ENCODE measurements at regions not wholly inside any gene's neighbourhood (a gene's known extent, or its start where the extent isn't known, plus 50 kb on each side); places are given as distances from the start of the nearest gene placed in this dataset.
A peak's percentile ranks its signal among the peaks of the same experiment; 100 is the strongest.

- DNase-seq (ENCODE audit: low spot score): no peak
Measured at GRCh38 chr2:234677758-234678538, 181.1 kb upstream of the ARL4C start.

GRCh38 chr2:234676783-234677450, 180.0 kb upstream of the ARL4C start:
- no peak for DNase-seq (ENCODE audit: low spot score)

GRCh38 chr2:234676109-234676782, 179.4 kb upstream of the ARL4C start:
- no peak for DNase-seq (ENCODE audit: low spot score)

DNA sequence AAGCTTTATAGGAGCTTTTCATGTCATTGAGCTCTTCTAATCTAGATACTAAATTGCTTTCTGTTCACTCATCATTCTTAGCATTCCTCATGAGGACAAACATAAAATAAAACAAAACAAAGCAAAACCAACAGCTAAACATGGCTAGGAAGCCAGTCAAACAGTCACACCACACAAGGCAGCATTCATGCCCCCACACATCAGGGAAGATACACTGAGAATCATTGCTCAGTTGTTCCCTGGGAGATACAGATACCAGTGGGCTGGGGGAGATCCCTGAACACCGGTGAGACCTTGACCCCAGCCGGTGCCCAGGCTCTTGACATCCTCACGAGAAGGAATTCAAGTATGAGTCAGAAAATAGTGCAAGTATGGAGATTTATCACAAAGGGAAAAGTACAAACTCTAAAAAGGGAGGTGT, 177.9 kb upstream of the ARL4C start:
- peak; percentile 45 for DNase-seq (ENCODE audit: low spot score)

DNA sequence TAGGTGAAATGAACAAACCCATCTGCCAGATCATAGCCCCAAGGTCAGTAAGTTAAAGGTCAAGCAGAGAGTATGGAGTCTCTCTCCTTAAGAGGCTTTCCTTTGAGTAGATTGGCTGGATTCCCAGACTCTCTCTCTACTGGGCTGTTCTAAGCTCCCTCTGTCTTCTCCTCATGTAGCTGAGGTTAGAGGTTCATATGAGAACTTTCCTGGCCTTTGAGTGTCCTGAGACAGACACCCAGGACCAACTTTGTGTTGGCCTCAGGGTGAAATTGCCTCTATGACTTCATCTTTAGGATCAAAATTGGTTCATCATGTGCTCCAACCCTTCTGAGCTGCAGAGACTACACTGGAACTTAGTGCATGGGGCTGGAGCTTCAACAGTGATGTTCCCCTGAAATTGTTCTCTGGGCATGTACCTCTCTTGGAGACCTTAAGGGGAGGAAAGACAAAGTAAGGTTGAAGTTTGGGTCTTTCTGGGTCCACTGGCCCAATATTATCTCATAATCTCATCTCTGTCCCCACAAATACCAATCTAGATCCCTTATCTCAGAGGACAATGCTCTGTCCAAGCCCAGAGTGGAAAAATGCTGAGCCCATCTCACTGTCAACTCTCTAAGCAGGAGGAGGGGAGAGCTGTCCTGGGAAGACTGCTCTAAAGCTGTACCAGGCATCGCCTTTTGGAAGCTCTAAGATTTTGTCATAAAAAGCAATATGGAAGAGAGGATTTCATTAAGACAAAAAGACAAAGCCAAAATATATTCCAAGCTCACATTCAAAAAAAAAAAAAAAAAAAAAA, 177.3 kb upstream of the ARL4C start:
- DNase-seq (ENCODE audit: low spot score): no peak

DNA sequence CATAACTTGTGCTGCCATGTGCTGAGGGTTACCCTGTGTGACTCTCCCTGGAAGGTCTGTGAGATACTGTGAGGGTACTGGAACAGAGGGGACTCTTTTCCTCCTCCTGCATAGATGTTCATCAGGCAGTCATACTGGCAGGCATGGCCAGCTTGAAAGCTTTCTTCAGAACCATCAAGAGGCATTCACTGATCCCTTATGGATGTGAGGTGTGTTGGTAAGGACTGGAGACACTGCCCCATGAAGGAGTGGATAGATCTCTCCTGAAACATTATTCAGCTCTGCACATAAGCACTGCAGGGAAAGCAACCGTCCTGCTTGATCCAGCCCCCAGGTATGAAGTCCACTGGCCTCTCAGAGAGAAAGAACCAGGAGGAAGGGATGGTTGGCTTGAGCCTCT, 176.6 kb upstream of the ARL4C start:
- no peak for DNase-seq (ENCODE audit: low spot score)

DNA sequence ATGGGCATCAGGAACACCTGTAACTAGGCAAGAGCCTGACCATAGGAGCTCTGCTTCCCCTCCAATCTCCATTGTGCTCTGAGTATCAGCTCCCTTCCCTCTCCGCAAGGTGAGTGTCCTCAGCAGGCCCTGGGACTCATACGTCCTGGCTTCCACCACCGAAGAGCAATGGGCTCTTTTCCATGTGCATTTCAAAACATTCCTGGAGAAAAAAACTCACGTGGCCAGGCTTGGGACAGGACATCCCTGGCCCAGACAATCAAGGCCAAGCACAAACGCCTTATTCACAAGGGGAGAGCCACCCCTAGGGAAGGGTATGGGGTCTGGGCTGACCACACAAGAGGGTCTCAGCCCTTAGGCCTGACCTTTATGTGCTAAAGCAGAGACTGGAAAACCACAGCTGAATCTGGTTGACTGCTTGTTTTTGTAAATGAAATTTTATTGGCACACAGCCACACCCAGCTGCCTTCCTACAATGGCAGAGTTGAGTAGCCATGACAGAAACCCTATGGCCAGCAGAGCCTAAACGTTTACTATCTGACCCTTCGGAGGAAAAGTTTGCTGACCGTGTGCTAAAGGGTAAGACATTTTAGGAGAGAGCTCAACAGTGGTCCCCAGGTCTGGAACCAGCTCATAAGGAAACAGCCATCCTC, 175.7 kb upstream of the ARL4C start:
- DNase-seq (ENCODE audit: low spot score): no peak

- no peak for DNase-seq (ENCODE audit: low spot score)
Measured at GRCh38 chr2:234671716-234672115, 174.8 kb upstream of the ARL4C start.

DNA sequence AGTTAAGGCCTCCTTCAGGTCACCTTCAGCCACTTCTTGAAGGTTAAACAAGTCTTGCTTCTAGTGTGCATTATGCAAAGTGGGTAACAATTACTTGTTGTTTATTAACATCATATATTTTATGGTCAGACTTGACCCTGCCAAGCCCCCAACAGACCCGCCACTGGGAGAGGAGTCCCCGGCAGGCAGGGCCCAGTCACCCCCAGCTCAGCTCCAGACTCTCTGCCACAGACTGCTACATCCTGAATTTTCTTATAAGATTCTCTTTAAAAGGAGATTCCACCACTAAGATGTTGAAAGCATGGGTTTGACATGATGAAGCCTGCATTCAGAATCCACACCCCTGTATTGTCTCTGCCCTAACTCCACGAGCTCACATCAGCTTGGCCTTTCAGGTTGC, 174.3 kb upstream of the ARL4C start:
- no peak for DNase-seq (ENCODE audit: low spot score)

- DNase-seq (ENCODE audit: low spot score): no peak
Measured at GRCh38 chr2:234670806-234671205, 173.9 kb upstream of the ARL4C start.

GRCh38 chr2:234670052-234670451, 173.2 kb upstream of the ARL4C start:
- DNase-seq (ENCODE audit: low spot score): peak; percentile 18

- no peak for DNase-seq (ENCODE audit: low spot score)
Measured at GRCh38 chr2:234669621-234670020, 172.7 kb upstream of the ARL4C start.

GRCh38 chr2:234669001-234669400, 172.1 kb upstream of the ARL4C start:
- DNase-seq (ENCODE audit: low spot score): no peak

GRCh38 chr2:234666911-234667310, 170.0 kb upstream of the ARL4C start:
- DNase-seq (ENCODE audit: low spot score): no peak

- no peak for DNase-seq (ENCODE audit: low spot score)
Measured at GRCh38 chr2:234665304-234665703, 168.4 kb upstream of the ARL4C start.

GRCh38 chr2:234661849-234662248, 165.0 kb upstream of the ARL4C start:
- no peak for DNase-seq (ENCODE audit: low spot score)

DNA sequence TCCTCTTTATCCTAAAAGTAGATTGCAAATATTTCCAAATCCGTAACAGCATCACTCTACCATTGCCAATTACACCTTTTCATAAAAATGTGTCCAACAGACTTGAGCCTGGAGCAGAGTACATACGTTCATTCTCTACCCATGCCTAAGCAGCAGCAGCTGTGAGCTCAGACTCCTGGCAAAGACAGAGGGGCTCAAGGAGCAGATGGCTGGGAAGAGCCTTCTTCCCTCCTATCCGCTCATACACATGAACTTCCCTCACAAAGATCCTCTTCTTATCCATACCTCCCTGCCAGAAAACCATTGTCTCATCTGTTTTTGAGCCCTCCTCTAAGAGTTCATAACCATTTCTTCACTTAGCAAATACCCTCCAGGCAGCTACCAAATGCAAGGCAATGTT, 164.3 kb upstream of the ARL4C start:
- no peak for DNase-seq (ENCODE audit: low spot score)

DNA sequence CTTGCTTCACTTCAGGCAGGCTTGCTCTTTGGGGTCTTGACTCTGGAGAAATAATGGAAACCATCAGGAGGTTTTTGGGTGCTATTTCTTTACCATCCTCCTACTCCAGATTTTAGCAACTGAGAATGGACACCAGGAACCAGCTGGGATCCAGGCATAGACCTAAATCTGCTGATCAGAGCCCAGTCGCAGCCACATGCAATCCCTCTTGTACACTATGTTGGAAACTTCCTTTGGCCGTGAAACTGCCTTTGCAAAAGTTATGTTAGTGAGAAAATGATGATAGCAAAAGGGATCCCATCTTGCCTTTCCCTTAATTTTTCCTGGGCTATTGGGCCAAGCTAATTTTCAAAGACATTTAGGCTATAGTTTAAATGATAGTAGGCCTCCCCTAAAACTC, 158.8 kb upstream of the ARL4C start:
- DNase-seq (ENCODE audit: low spot score): no peak

DNA sequence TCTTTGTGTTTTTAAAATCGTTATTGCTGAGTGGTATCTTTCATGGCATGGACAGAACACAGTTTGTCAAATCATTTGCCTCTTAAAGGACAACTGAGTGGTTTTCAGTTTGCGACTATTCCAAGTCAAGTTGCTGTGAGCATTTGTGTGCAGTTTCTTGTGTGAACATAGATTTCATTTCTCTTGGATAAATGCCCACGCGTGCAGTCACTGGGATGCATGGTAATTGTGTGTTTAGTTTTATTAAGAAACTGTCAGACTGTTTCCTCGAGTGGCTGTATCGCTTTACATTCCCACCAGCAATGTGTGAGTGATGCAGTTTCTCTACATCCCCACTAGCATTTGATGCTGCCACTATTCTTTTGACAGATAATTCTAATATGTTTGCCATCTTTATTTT, 154.0 kb upstream of the ARL4C start:
- no peak for DNase-seq (ENCODE audit: low spot score)

- no peak for DNase-seq (ENCODE audit: low spot score)
Measured at GRCh38 chr2:234649951-234650350, 153.1 kb upstream of the ARL4C start.

DNA sequence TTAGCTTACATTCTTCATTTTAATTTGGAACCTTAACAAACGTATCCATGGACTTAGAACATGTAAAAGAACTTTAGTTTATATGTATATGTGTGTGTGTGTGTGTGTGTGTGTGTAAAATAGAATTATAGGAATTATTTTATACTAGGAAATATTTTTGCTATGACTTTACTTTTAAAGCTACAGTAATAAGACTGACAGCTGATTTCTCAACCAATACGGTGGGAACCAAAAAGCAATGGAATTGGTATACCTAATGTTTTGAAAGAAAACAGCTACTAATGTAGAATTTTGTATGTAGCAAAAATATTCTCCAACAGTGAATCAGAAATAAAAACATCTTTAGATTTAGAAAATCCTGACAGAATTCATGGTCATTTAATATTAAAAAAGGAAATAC, 146.5 kb upstream of the ARL4C start:
- DNase-seq (ENCODE audit: low spot score): no peak

GRCh38 chr2:234641086-234641485, 144.2 kb upstream of the ARL4C start:
- no peak for DNase-seq (ENCODE audit: low spot score)

Data from AG08396 (cell line).